Stimulated activated naive B cell treated with anti-CD40 and anti-IgM and Interleukin-4, amounts not matched to agents 10 μg/mL and 1 μg/mL and 100 μg/mL, for 72 hours (primary cell): ENCODE measurements at regions not wholly inside any gene's neighbourhood (a gene's known extent, or its start where the extent isn't known, plus 50 kb on each side); places are given as distances from the start of the nearest gene placed in this dataset.

Source experiments
- ATAC-seq, 2 donors: fragments of 150-1000 bp; cut with Tn5 transposase; replicated peaks; 2 replicates each; pipeline ENCODE4 v1.10.0; 2021; ENCODE audit warnings: moderate library complexity in 1 of 2
- DNase-seq: peaks from one replicate; pipeline ENCODE4 v3.0.0; 2021
- H3K27ac Mint-ChIP-seq: one replicate; pipeline ENCODE4 v1.8.0; 2022; ENCODE audit warnings: mild to moderate bottlenecking, mixed read lengths
- H3K27me3 Mint-ChIP-seq, 2 donors: one replicate each; pipeline ENCODE4 v1.8.0; 2022; ENCODE audit warnings: mixed read lengths in 2 of 2
- H3K36me3 Mint-ChIP-seq, 2 donors: one replicate each; pipeline ENCODE4 v1.8.0; 2022; ENCODE audit warnings: mixed read lengths in 2 of 2, mild to moderate bottlenecking in 1 of 2
- H3K4me1 Mint-ChIP-seq, 2 donors: one replicate each; pipeline ENCODE4 v1.8.0; 2022; ENCODE audit warnings: mixed read lengths in 2 of 2, mild to moderate bottlenecking in 1 of 2
- H3K4me3 Mint-ChIP-seq, 2 donors: one replicate each; pipeline ENCODE4 v1.8.0; 2022; ENCODE audit warnings: mild to moderate bottlenecking in 2 of 2, mixed read lengths in 2 of 2, moderate library complexity in 1 of 2
- H3K9me3 Mint-ChIP-seq, 2 donors: one replicate each; pipeline ENCODE4 v1.8.0; 2022; ENCODE audit warnings: mixed read lengths in 2 of 2, mild to moderate bottlenecking in 1 of 2

- Mint-ChIP-seq H3K27me3 (no peaks in the 10 kb centered on the region), H3K36me3 (no peaks in the 10 kb centered on the region), H3K27ac (no peak overlapping the region), H3K4me1 (no peaks in the 10 kb centered on the region), H3K4me3 (no peak overlapping the region), H3K9me3 (peaks cover 0 to 7% of the 10 kb centered on the region in 2 donors)
- ATAC-seq, result no peak
- no peak for DNase-seq
These were observed 161.2 kb upstream of the NRSN1 start for GRCh38 chr6:23964865-23965264.

- no peaks in the 10 kb centered on the region for H3K36me3 Mint-ChIP-seq
- no peaks in the 10 kb centered on the region for H3K27me3 Mint-ChIP-seq
- H3K9me3 Mint-ChIP-seq, result peaks cover 0 to 4% of the 10 kb centered on the region in 2 donors
- H3K4me1 Mint-ChIP-seq, result no peaks in the 10 kb centered on the region
- no peak overlapping the region for H3K4me3 Mint-ChIP-seq
- ATAC-seq (no peak), DNase-seq (no peak)
- no peak overlapping the region for H3K27ac Mint-ChIP-seq
These were observed 156.7 kb upstream of the NRSN1 start for GRCh38 chr6:23969344-23969743.

- Mint-ChIP-seq H3K4me3 (no peak overlapping the region), H3K36me3 (no peaks in the 10 kb centered on the region), H3K27me3 (no peaks in the 10 kb centered on the region), H3K27ac (no peak overlapping the region), H3K4me1 (no peaks in the 10 kb centered on the region), H3K9me3 (peaks cover 0 to 3% of the 10 kb centered on the region in 2 donors)
- DNase-seq (no peak), ATAC-seq (no peak)
These were observed 148.3 kb upstream of the NRSN1 start for GRCh38 chr6:23977706-23978105.

GRCh38 chr6:23980965-23981364 is 145.1 kb upstream of the NRSN1 start:
- Mint-ChIP-seq H3K27me3 (no peaks in the 10 kb centered on the region), H3K4me1 (no peaks in the 10 kb centered on the region), H3K27ac (no peak overlapping the region), H3K4me3 (no peak overlapping the region), H3K36me3 (no peaks in the 10 kb centered on the region), H3K9me3 (peaks cover 0 to 3% of the 10 kb centered on the region in 2 donors)
- ATAC-seq, result no peak
- no peak for DNase-seq

GRCh38 chr6:23981923-23982322 is 144.1 kb upstream of the NRSN1 start:
- ATAC-seq, result no peak

GRCh38 chr6:23983735-23984134 is 142.3 kb upstream of the NRSN1 start:
- Mint-ChIP-seq H3K36me3 (no peaks in the 10 kb centered on the region), H3K4me1 (no peaks in the 10 kb centered on the region), H3K4me3 (no peak overlapping the region), H3K27ac (no peak overlapping the region), H3K27me3 (no peaks in the 10 kb centered on the region), H3K9me3 (peaks cover 0 to under 1% of the 10 kb centered on the region in 2 donors)
- ATAC-seq (no peak), DNase-seq (no peak)

More at GRCh38 chr6:23981923-23982322, 144.1 kb upstream of the NRSN1 start:
- H3K9me3 Mint-ChIP-seq, result peaks cover 0 to 3% of the 10 kb centered on the region in 2 donors
- no peaks in the 10 kb centered on the region for H3K36me3 Mint-ChIP-seq
- H3K27me3 Mint-ChIP-seq, result no peaks in the 10 kb centered on the region
- DNase-seq, result no peak
- no peaks in the 10 kb centered on the region for H3K4me1 Mint-ChIP-seq
- no peak overlapping the region for H3K4me3 Mint-ChIP-seq
- H3K27ac Mint-ChIP-seq, result no peak overlapping the region

GRCh38 chr6:23985015-23985414 is 141.0 kb upstream of the NRSN1 start:
- no peaks in the 10 kb centered on the region for H3K9me3 Mint-ChIP-seq
- DNase-seq, result no peak
- H3K36me3 Mint-ChIP-seq, result no peaks in the 10 kb centered on the region
- no peak overlapping the region for H3K27ac Mint-ChIP-seq
- H3K4me1 Mint-ChIP-seq, result no peaks in the 10 kb centered on the region
- H3K27me3 Mint-ChIP-seq, result no peaks in the 10 kb centered on the region
- H3K4me3 Mint-ChIP-seq, result no peak overlapping the region
- no peak for ATAC-seq

- Mint-ChIP-seq H3K4me3 (no peak overlapping the region), H3K4me1 (no peaks in the 10 kb centered on the region), H3K27me3 (no peaks in the 10 kb centered on the region), H3K9me3 (peaks cover 3 to 4% of the 10 kb centered on the region in 2 donors), H3K36me3 (no peaks in the 10 kb centered on the region), H3K27ac (no peak overlapping the region)
- DNase-seq (no peak), ATAC-seq (no peak)
These were observed 136.0 kb upstream of the NRSN1 start for GRCh38 chr6:23989885-23990533.

- Mint-ChIP-seq H3K9me3 (peaks cover 6 to 11% of the 10 kb centered on the region in 2 donors), H3K27ac (no peak overlapping the region), H3K36me3 (no peaks in the 10 kb centered on the region), H3K4me3 (no peak overlapping the region), H3K27me3 (peaks cover 0 to 4% of the 10 kb centered on the region in 2 donors), H3K4me1 (no peaks in the 10 kb centered on the region)
- ATAC-seq (no peak), DNase-seq (no peak)
These were observed 132.0 kb upstream of the NRSN1 start for GRCh38 chr6:23994013-23994412.

- Mint-ChIP-seq H3K4me3 (no peak overlapping the region), H3K9me3 (peaks cover 0 to 2% of the 10 kb centered on the region in 2 donors), H3K36me3 (no peaks in the 10 kb centered on the region), H3K27me3 (no peaks in the 10 kb centered on the region), H3K27ac (no peak overlapping the region), H3K4me1 (no peaks in the 10 kb centered on the region)
- DNase-seq (no peak), ATAC-seq (no peak)
These were observed 122.0 kb upstream of the NRSN1 start for GRCh38 chr6:24004062-24004461.

- peaks cover 0 to 2% of the 10 kb centered on the region in 2 donors for H3K9me3 Mint-ChIP-seq
- no peak overlapping the region for H3K27ac Mint-ChIP-seq
- DNase-seq (no peak), ATAC-seq (no peak)
- H3K27me3 Mint-ChIP-seq, result no peaks in the 10 kb centered on the region
- H3K4me1 Mint-ChIP-seq, result no peaks in the 10 kb centered on the region
- no peaks in the 10 kb centered on the region for H3K36me3 Mint-ChIP-seq
- H3K4me3 Mint-ChIP-seq, result no peak overlapping the region
These were observed 121.4 kb upstream of the NRSN1 start for GRCh38 chr6:24004659-24005058.

GRCh38 chr6:24006254-24006653 is 119.8 kb upstream of the NRSN1 start:
- ATAC-seq, result no peak
- H3K9me3 Mint-ChIP-seq, result peaks cover 1 to 3% of the 10 kb centered on the region in 2 donors
- H3K27ac Mint-ChIP-seq, result no peak overlapping the region
- H3K36me3 Mint-ChIP-seq, result no peaks in the 10 kb centered on the region
- H3K4me1 Mint-ChIP-seq, result no peaks in the 10 kb centered on the region
- H3K27me3 Mint-ChIP-seq, result no peaks in the 10 kb centered on the region
- no peak overlapping the region for H3K4me3 Mint-ChIP-seq
- no peak for DNase-seq

GRCh38 chr6:24009319-24009718 is 116.7 kb upstream of the NRSN1 start:
- H3K27me3 Mint-ChIP-seq, result no peaks in the 10 kb centered on the region
- peaks cover 13 to 16% of the 10 kb centered on the region in 2 donors for H3K9me3 Mint-ChIP-seq
- no peaks in the 10 kb centered on the region for H3K4me1 Mint-ChIP-seq
- H3K4me3 Mint-ChIP-seq, result no peak overlapping the region
- no peak overlapping the region for H3K27ac Mint-ChIP-seq
- ATAC-seq (no peak), DNase-seq (no peak)
- H3K36me3 Mint-ChIP-seq, result no peaks in the 10 kb centered on the region

GRCh38 chr6:24010133-24010532 is 115.9 kb upstream of the NRSN1 start:
- no peak overlapping the region for H3K27ac Mint-ChIP-seq
- DNase-seq, result no peak
- H3K9me3 Mint-ChIP-seq, result peaks cover 13 to 16% of the 10 kb centered on the region in 2 donors
- no peaks in the 10 kb centered on the region for H3K36me3 Mint-ChIP-seq
- H3K27me3 Mint-ChIP-seq, result no peaks in the 10 kb centered on the region
- no peak for ATAC-seq
- H3K4me1 Mint-ChIP-seq, result no peaks in the 10 kb centered on the region
- H3K4me3 Mint-ChIP-seq, result no peak overlapping the region

GRCh38 chr6:24016286-24016685 is 109.7 kb upstream of the NRSN1 start:
- Mint-ChIP-seq H3K9me3 (peaks cover 11 to 13% of the 10 kb centered on the region in 2 donors), H3K4me1 (no peaks in the 10 kb centered on the region), H3K36me3 (no peaks in the 10 kb centered on the region), H3K4me3 (no peak overlapping the region), H3K27ac (no peak overlapping the region), H3K27me3 (no peaks in the 10 kb centered on the region)
- ATAC-seq (no peak), DNase-seq (no peak)

- no peak overlapping the region for H3K4me3 Mint-ChIP-seq
- ATAC-seq (no peak), DNase-seq (no peak)
- no peaks in the 10 kb centered on the region for H3K4me1 Mint-ChIP-seq
- H3K9me3 Mint-ChIP-seq, result peaks cover 8 to 11% of the 10 kb centered on the region in 2 donors
- H3K27ac Mint-ChIP-seq, result no peak overlapping the region
- no peaks in the 10 kb centered on the region for H3K36me3 Mint-ChIP-seq
- no peaks in the 10 kb centered on the region for H3K27me3 Mint-ChIP-seq
These were observed 109.2 kb upstream of the NRSN1 start for GRCh38 chr6:24016857-24017256.
